Neural progenitor cell (in vitro differentiated cells): ENCODE measurements at regions not wholly inside any gene's neighbourhood (a gene's known extent, or its start where the extent isn't known, plus 50 kb on each side); places are given as distances from the start of the nearest gene placed in this dataset.

Experiments used
- DNase-seq: peaks from one replicate; pipeline ENCODE4 v3.0.0-alpha.2; 2016; ENCODE audit warnings: low spot score
- H2AFZ ChIP-seq: fragments of 200-600 bp; sonication (generic); replicated peaks from 2 replicates; pipeline ENCODE4 v1.6.1; 2016; ENCODE audit warnings: antibody characterized with exemption
- H3F3A ChIP-seq: fragments of 200-600 bp; sonication (generic); 2 replicates; pipeline ENCODE4 v1.6.1; 2016; ENCODE audit warnings: antibody characterized with exemption, low read depth
- H3K27ac ChIP-seq: fragments of 200-600 bp; sonication (generic); 2 replicates; pipeline ENCODE4 v1.5.1; 2016; ENCODE audit warnings: mild to moderate bottlenecking
- H3K27me3 ChIP-seq: fragments of 200-600 bp; sonication (generic); 2 replicates; pipeline ENCODE4 v1.6.1; 2016; ENCODE audit warnings: mild to moderate bottlenecking, moderate library complexity
- H3K36me3 ChIP-seq: fragments of 200-600 bp; sonication (generic); 2 replicates; pipeline ENCODE4 v1.5.1; 2016
- H3K4me1 ChIP-seq: fragments of 200-600 bp; sonication (generic); 2 replicates; pipeline ENCODE4 v1.6.1; 2016; ENCODE audit warnings: mixed run types
- H3K4me2 ChIP-seq: fragments of 200-600 bp; sonication (generic); 2 replicates; pipeline ENCODE4 v1.6.1; 2016
- H3K4me3 ChIP-seq: fragments of 200-600 bp; sonication (generic); 2 replicates; pipeline ENCODE4 v1.5.1; 2016
- H3K79me2 ChIP-seq: fragments of 200-600 bp; sonication (generic); 2 replicates; pipeline ENCODE4 v1.6.1; 2016; ENCODE audit warnings: low read depth
- H3K9ac ChIP-seq: fragments of 200-600 bp; sonication (generic); 2 replicates; pipeline ENCODE4 v1.6.1; 2016
- H3K9me3 ChIP-seq: fragments of 200-600 bp; sonication (generic); 2 replicates; pipeline ENCODE4 v1.5.1; 2016; ENCODE audit warnings: low read depth
- H4K20me1 ChIP-seq: fragments of 200-600 bp; sonication (generic); 2 replicates; pipeline ENCODE4 v1.6.1; 2016; ENCODE audit warnings: low read depth
- H3K27ac Mint-ChIP-seq: 3 replicates; pipeline ENCODE4 v1.8.0; 2021; ENCODE audit warnings: mixed read lengths
- H3K27me3 Mint-ChIP-seq: 2 replicates; pipeline ENCODE4 v1.8.0; 2022; ENCODE audit warnings: low read depth, mild to moderate bottlenecking, inconsistent platforms, moderate library complexity, mixed read lengths; ENCODE audit not compliant: insufficient read depth
- H3K36me3 Mint-ChIP-seq: 3 replicates; pipeline ENCODE4 v1.8.0; 2021; ENCODE audit warnings: mixed read lengths
- H3K4me1 Mint-ChIP-seq: 3 replicates; pipeline ENCODE4 v1.8.0; 2021; ENCODE audit warnings: mixed read lengths
- H3K4me3 Mint-ChIP-seq: 3 replicates; pipeline ENCODE4 v1.8.0; 2021; ENCODE audit warnings: mild to moderate bottlenecking, moderate library complexity, mixed read lengths
- H3K9me3 Mint-ChIP-seq: 3 replicates; pipeline ENCODE4 v1.8.0; 2020; ENCODE audit warnings: mixed read lengths
- CTCF ChIP-seq: fragments of 200-600 bp; sonication (generic); IDR thresholded peaks from 2 replicates; pipeline ENCODE4 v1.5.1; 2017; ENCODE audit warnings: antibody characterized with exemption, mild to moderate bottlenecking
- EZH2 ChIP-seq: fragments of 200-600 bp; sonication (generic); IDR thresholded peaks from 2 replicates; pipeline ENCODE4 v1.6.1; 2017; ENCODE audit warnings: antibody characterized with exemption, mild to moderate bottlenecking, moderate library complexity
- EZH2phosphoT487 ChIP-seq: fragments of 200-600 bp; sonication (generic); IDR thresholded peaks from 2 replicates; pipeline ENCODE4 v1.6.1; 2017; ENCODE audit warnings: antibody characterized with exemption

GRCh38 chr15:69668963-69669362 lies 216.3 kb downstream of the RPLP1 start:
- no peaks in the 10 kb centered on the region for H3K36me3 Mint-ChIP-seq
- Histone ChIP-seq H3K27me3 (no peaks in the 10 kb centered on the region), H3K9ac (no peak overlapping the region), H3K4me2 (no peak overlapping the region), H3K4me1 (peaks cover 10% of the 10 kb centered on the region), H3F3A (no peaks in the 10 kb centered on the region), H3K27ac (no peak overlapping the region), H3K79me2 (no peaks in the 10 kb centered on the region), H3K4me3 (no peak overlapping the region), H3K9me3 (no peaks in the 10 kb centered on the region), H2AFZ (no peak overlapping the region), H4K20me1 (no peaks in the 10 kb centered on the region), H3K36me3 (no peaks in the 10 kb centered on the region)
- H3K9me3 Mint-ChIP-seq, result no peaks in the 10 kb centered on the region
- peaks cover 10% of the 10 kb centered on the region for H3K27me3 Mint-ChIP-seq
- H3K4me1 Mint-ChIP-seq, result peaks cover 25% of the 10 kb centered on the region
- TF ChIP-seq EZH2phosphoT487 (no peak), CTCF (no peak), EZH2 (no peak)
- DNase-seq, result no peak
- no peak overlapping the region for H3K27ac Mint-ChIP-seq
- H3K4me3 Mint-ChIP-seq, result no peak overlapping the region

GRCh38 chr15:69669446-69669845 lies 216.8 kb downstream of the RPLP1 start:
- TF ChIP-seq CTCF (no peak), EZH2 (no peak), EZH2phosphoT487 (no peak)

GRCh38 chr15:69673291-69673881 lies 220.8 kb downstream of the RPLP1 start:
- Mint-ChIP-seq H3K36me3 (no peaks in the 10 kb centered on the region), H3K4me1 (peaks cover 2% of the 10 kb centered on the region), H3K27ac (no peak overlapping the region), H3K9me3 (no peaks in the 10 kb centered on the region), H3K27me3 (peaks cover 11% of the 10 kb centered on the region), H3K4me3 (no peak overlapping the region)
- no peak for DNase-seq
- H3F3A ChIP-seq, result no peaks in the 10 kb centered on the region
- H3K9ac ChIP-seq, result no peak overlapping the region
- no peak overlapping the region for H3K4me2 ChIP-seq
- H2AFZ ChIP-seq, result no peak overlapping the region
- no peaks in the 10 kb centered on the region for H3K9me3 ChIP-seq
- no peaks in the 10 kb centered on the region for H3K36me3 ChIP-seq
- H3K4me3 ChIP-seq, result no peak overlapping the region
- TF ChIP-seq CTCF (no peak), EZH2 (no peak), EZH2phosphoT487 (no peak)
- no peaks in the 10 kb centered on the region for H3K27me3 ChIP-seq
- no peaks in the 10 kb centered on the region for H4K20me1 ChIP-seq
- H3K4me1 ChIP-seq, result no peaks in the 10 kb centered on the region
- H3K79me2 ChIP-seq, result no peaks in the 10 kb centered on the region
- H3K27ac ChIP-seq, result no peak overlapping the region

More at GRCh38 chr15:69669446-69669845, 216.8 kb downstream of the RPLP1 start:
- Histone ChIP-seq H3K27ac (no peak overlapping the region), H3K4me2 (no peak overlapping the region), H3K9me3 (no peaks in the 10 kb centered on the region), H3K4me3 (no peak overlapping the region), H3F3A (no peaks in the 10 kb centered on the region), H2AFZ (no peak overlapping the region), H3K79me2 (no peaks in the 10 kb centered on the region), H4K20me1 (no peaks in the 10 kb centered on the region), H3K36me3 (no peaks in the 10 kb centered on the region), H3K4me1 (peaks cover 10% of the 10 kb centered on the region), H3K9ac (no peak overlapping the region), H3K27me3 (no peaks in the 10 kb centered on the region)
- peak overlapping the region; percentile 67 for H3K27ac Mint-ChIP-seq
- H3K4me1 Mint-ChIP-seq, result peaks cover 24% of the 10 kb centered on the region
- no peak for DNase-seq
- H3K36me3 Mint-ChIP-seq, result no peaks in the 10 kb centered on the region
- H3K4me3 Mint-ChIP-seq, result no peak overlapping the region
- no peaks in the 10 kb centered on the region for H3K9me3 Mint-ChIP-seq
- peaks cover 10% of the 10 kb centered on the region for H3K27me3 Mint-ChIP-seq
